GM12878 (cell line): ENCODE measurements at regions not wholly inside any gene's neighbourhood (a gene's known extent, or its start where the extent isn't known, plus 50 kb on each side); places are given as distances from the start of the nearest gene placed in this dataset.

Source experiments
- CHD1 ChIP-seq: IDR thresholded peaks from 2 replicates; pipeline ENCODE4 v1.6.1; 2012; ENCODE audit warnings: low read depth, low read length, improper control_type of control experiment
- CUX1 ChIP-seq: IDR thresholded peaks from 2 replicates; pipeline ENCODE4 v1.6.1; 2012; ENCODE audit warnings: improper control_type of control experiment, low read depth, low read length; ENCODE audit not compliant: insufficient replicate concordance
- FOS ChIP-seq: IDR thresholded peaks from 3 replicates; pipeline ENCODE4 v1.6.1; 2011; ENCODE audit warnings: borderline replicate concordance; ENCODE audit not compliant: insufficient read length; ENCODE audit errors: extremely low read depth
- KLF5 ChIP-seq: fragments of 450-650 bp; IDR thresholded peaks from 2 replicates; pipeline ENCODE4 v1.6.1; 2014; ENCODE audit warnings: mild to moderate bottlenecking; ENCODE audit not compliant: partially characterized antibody
- NFIC ChIP-seq: IDR thresholded peaks from 2 replicates; pipeline ENCODE4 v1.6.1; 2012; ENCODE audit warnings: low read depth, mild to moderate bottlenecking, inconsistent platforms, low read length, moderate library complexity
- NR2C1 ChIP-seq: fragments of 450-650 bp; IDR thresholded peaks from 2 replicates; pipeline ENCODE4 v1.6.1; 2017; ENCODE audit warnings: antibody characterized with exemption, mild to moderate bottlenecking, moderate library complexity
- REST ChIP-seq: IDR thresholded peaks from 2 replicates; pipeline ENCODE4 v1.6.1; 2012; ENCODE audit warnings: mild to moderate bottlenecking, low read depth, low read length
- SREBF2 ChIP-seq: IDR thresholded peaks from 2 replicates; pipeline ENCODE4 v1.6.1; 2012; ENCODE audit warnings: mild to moderate bottlenecking, low read length
- TAF1 ChIP-seq: IDR thresholded peaks from 2 replicates; pipeline ENCODE4 v1.6.1; 2011; ENCODE audit warnings: mild to moderate bottlenecking, low read depth, low read length, borderline replicate concordance
- YY1 ChIP-seq: IDR thresholded peaks from 2 replicates; pipeline ENCODE4 v1.6.1; 2011; ENCODE audit warnings: low read depth, mild to moderate bottlenecking, low read length
- ZNF274 ChIP-seq: IDR thresholded peaks from one replicate; pipeline ENCODE4 v1.8.0; 2011; ENCODE audit not compliant: insufficient read length, insufficient read depth
- ZNF622 ChIP-seq: fragments of 450-650 bp; IDR thresholded peaks from 2 replicates; pipeline ENCODE4 v1.6.1; 2017; ENCODE audit warnings: mild to moderate bottlenecking, inconsistent platforms
- ZNF687 ChIP-seq: fragments of 450-650 bp; IDR thresholded peaks from 2 replicates; pipeline ENCODE4 v1.6.1; 2017; ENCODE audit warnings: mild to moderate bottlenecking, moderate library complexity
- ZZZ3 ChIP-seq: IDR thresholded peaks from 2 replicates; pipeline ENCODE4 v1.6.1; 2011; ENCODE audit warnings: low read depth; ENCODE audit not compliant: control insufficient read depth, insufficient read length

DNA sequence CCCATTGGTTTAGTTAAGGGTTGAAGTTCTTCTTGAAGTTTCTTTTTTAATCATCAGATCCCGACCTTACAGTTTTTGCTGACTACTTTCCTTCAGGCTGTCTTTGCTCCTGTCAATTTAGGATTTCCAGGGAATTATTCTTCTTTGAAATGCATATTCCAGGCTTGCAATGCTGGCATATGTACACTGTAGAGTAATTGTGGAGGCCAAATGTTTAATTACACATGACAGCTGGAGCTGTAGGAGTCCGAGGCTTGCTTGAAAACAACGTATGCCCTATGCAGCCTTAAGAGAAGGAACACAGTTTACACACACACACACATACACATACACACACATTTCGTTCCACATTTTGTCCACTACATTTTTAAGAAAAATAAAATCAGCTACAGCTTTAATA is 602.3 kb downstream of the TMEM182 start (continued):
- TF ChIP-seq CUX1 (no peak), CHD1 (no peak), ZZZ3 (no peak), NR2C1 (no peak), ZNF274 (no peak), TAF1 (no peak), ZNF622 (no peak), ZNF687 (no peak), FOS (no peak), SREBF2 (no peak), YY1 (no peak), NFIC (no peak), REST (no peak), KLF5 (no peak)
